Activated T-cell treated with anti-CD3 and anti-CD28 coated beads for 1 hour (primary cell): ENCODE measurements at regions not wholly inside any gene's neighbourhood (a gene's known extent, or its start where the extent isn't known, plus 50 kb on each side); places are given as distances from the start of the nearest gene placed in this dataset.

Source experiments
- DNase-seq: peaks from one replicate; pipeline ENCODE4 v3.0.0-alpha.2; 2020; ENCODE audit warnings: low read depth

DNA sequence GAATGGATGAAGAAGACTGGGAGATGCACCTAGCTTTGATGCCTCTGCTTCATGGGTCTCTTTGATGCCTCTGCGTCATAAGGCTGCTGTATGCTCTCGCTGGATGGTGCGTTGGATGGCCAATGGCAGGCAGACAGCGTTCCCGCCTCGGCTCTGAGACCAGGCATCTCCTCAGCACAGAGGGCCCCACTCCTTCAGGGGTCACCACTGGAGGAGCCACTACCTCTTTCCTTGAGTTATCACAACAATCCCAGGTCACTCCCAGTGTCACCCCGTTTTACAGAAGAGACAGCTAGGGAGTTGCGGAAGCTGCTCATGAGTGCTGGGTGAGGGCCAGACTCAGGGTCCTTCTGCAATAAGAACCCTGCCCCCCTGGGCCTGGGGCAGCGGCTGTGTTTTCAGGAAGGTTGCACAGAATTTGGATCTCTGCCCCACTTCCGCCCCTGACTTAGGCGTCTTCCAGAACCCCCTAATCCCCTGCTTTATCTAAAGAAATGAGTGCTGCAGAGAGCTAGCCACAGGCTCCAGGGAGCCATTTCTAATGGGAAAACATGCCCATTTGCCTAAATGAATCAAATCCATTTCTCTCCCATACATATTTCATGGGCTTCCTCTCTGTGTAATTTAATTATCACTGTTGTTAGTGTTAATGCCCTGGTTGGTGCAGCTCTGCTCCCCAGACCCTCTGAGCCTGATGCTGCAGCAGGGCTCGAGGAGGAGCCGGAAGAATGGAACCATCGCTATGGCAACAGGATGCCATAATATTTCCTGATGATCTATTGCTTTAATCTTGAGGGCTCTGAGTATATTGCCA lies 131.8 kb upstream of the HS6ST1 start:
- no peak for DNase-seq

DNA sequence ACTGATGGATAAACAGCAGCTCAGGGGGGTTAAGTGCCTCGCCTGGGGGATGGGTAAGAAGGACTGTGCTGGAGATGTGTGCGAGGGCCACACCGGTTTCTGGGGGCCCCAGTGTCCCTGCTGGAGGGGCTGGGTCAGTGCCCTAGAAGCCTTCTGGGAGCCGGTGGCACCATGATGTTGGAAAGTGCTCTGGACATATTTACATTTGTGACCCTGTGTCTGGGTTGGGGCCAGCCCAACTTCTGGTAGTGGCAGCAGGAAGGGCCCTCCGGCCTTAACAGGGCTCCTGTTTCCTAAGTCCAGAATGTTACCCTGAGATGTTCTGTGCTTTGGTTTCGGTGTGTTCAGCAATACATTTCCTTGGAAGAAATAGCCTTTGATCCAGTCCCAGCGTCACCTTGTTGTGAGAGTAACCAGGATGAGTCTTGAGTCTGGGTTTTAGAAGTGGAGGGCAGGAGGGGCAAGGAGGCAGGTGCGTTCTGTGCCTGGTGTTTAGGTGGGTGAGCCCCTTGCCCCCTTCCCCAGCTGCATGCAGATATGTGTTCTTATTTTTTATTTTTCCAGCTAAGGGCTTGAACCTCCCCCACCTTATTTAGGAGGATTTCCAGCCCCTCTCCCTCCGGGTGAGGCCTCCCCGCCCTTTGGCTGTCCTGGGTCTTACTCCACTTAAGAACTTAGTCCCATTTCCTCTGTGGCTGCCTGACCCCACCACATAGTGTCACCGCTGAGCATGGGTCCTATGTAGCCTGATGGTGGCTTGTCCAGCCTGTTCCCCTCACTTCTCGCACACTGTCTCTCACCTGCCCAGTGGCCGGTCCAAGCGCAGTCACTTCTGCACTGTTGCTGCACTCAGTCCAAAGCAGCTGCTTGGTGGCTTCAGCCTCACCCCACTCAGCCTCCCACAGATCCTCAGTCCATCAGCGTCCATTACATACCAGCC lies 132.7 kb upstream of the HS6ST1 start:
- no peak for DNase-seq

DNA sequence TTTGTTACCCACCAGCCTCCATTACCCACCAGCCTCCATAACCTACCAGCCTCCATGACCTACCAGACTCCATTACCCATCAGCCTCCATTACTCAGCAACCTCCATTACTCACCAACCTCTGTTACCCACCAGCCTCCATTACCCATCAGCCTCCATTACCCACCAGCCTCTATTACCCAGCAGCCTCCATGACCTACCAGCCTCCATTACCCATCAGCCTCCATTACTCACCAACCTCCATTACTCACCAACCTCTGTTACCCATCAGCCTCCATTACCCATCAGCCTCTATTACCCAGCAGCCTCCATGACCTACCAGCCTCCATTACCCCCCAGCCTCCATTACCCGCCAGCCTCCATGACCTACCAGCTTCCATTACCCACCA lies 133.3 kb upstream of the HS6ST1 start:
- no peak for DNase-seq

DNA sequence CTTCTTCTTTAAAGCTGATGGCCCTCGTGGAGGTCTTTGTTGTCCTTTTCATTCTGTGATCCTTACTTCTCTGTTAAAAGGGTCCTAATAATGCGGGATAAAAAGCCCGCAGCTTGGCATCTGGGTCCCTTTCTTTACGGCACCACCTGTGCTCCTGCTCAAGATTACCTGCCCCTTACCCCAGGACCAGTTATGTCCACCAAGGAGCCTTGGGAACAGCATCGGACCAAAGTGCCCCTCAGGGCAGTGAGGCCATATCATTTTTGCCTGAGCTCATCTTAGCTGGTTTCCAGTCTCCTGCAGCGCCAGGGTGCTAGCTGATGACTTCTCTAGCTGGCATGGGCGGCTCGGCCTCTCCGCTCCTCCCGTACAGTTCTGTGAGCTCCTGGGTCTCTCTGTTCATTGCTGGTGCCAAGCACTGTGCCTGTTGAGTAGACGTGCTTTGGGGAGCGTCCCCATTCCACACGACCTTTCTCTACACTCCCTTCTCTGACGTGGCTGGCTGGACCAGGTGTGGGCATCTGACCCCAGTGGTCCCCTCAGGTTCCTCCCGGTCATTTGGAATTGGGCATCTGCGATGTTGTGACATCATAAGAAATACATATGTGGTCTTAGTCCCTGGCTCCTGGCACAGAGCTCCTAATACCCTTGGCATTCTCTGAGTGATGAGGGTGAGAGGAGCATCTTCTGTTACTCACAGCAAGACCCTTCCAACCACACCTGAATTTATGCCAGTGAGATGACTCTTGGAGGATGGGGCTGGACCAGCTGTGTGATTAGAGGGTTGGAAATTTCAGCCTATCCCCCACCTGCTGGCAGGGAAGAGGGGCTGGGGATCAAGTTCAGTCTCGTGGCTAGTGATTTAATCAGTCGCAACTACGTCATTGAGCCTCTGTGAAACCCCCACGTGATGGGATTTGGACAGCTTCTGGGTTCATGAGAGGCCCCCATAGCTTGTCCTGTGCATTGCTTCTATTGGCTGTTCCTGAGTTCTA lies 134.2 kb upstream of the HS6ST1 start:
- no peak for DNase-seq

DNA sequence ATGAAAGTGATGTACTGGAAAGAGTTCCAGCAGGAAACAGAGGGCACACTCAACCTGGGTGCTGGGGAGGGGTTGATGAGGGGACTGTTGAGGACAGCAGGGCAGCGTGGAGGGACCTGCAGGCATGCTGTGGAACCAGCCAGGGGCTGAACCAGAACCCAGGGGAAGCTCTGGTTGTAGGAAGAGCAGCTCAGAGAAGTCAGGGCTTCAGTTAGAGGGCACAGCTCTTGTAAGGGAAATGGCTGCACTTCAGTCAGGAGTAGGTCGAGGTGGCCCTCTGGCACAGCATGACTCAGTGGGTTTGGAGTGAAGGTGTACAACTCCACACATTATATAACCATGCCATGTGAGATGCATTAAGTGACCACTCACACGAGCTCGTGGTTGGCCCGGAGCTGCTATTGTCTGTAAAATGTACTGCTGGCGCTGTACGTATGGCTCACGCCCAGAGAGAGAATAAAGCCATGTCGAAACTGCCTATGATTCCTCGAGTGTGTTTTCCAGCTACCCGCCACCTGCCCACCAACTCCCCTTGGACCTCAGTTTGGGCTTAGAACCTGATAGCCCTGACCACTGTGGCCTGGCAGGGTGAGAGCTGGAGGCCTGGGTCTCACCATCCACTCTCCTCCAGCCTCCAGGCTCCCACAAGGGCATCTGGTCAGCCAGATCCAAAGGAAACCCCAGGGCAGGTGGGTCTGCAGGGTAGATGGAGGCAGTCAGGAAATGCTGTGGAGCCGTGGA lies 136.5 kb upstream of the HS6ST1 start:
- no peak for DNase-seq

DNA sequence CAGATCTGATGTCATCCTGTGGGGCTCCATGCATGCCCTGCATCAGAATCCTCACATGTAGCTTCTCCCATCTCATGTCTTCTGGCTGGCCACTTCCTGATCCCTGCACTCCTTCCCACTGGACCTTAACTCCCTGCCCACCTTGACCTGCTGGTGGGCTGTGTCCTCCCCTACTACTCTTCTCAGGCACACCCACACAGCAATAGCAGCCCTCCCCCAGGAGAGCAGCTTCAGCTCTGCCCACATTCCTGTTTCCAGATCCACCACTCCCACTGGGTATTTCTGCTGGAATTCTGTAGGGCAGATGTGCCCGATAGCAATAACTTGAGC lies 137.0 kb upstream of the HS6ST1 start:
- no peak for DNase-seq

DNA sequence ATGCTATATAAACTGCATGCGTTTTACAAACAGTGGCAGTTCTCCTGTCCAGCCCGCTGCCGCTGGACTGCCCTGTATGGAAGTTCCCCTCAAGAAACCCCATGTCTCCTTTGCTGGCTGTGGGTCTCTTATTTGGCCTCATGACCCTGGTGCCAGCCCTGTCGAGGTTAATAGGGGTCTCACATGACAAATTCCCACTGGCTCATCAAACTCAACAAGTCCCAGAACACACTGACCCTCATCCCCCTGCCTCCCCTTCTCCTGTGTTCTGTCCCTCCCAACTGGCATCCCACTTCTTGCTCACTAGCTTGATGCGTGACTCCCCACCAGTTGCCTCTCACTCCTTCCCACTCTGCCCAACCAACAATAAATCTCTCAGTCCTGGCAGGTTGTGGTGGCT lies 137.6 kb upstream of the HS6ST1 start:
- no peak for DNase-seq

DNA sequence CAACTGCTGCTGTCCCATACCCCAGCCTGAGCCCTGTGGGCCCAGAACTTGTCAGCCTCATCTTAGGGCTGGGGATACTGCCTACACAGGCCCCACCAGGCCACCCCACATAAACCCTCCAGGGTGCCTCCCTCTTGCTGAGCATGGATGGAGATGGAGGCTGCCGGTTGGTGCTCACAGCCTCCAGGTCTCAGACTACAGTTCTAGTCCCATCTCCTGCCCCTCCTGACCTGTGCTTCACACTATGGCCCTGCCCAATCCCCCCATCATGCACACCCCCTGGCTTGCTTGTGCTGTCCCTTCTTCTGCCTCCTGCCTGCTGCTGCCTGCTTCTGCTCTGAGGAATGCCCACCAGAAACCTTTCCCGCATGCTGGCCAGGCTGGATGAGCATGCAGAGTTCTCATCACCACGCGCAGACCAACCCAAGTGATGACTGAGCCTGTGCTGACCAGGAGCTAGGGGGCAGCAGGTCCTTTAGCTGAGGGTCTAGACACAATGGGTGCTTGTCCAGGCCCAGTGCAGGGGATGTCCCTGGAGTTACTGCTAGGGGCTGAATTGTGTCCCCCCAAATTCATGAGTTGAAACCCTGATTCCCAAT lies 138.4 kb upstream of the HS6ST1 start:
- DNase-seq, result no peak

DNA sequence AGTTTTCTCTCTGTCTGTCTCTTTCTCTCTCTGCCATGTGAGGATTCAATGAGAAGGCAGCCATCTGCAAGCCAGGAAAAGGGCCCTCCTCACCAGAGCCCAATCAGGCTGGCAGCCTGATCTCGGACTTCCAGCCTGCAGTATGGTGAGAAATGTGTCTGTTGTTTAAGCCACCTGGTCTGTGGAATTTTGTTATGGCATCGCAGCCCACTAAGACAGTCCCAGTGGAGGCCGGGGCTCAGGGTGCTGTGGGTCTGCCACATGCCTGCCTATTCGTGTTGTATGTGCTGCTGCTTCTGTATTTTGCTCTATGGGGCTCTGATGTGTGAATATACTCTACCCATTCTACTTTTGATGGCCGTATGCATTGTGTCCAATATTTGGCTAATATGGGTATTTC lies 139.0 kb upstream of the HS6ST1 start:
- DNase-seq, result no peak

DNA sequence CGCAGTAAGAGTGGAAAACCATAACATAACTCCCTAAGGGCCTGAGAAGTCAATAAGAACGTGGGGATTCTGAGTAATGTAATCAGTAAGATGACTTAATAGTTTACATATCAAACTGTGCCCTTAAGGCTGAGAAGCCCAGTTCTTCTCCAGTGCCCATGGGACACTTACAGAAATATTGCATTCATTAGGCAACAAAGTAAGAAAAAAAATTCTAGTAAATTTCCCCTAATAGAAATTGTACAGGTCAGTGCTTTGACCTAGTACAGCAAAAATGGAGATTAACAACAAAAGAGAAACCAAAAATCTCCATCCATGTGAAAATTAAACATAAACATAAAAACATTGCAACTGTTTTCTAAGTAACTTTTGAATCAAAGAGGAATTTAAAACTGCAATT lies 139.8 kb upstream of the HS6ST1 start:
- DNase-seq, result no peak

DNA sequence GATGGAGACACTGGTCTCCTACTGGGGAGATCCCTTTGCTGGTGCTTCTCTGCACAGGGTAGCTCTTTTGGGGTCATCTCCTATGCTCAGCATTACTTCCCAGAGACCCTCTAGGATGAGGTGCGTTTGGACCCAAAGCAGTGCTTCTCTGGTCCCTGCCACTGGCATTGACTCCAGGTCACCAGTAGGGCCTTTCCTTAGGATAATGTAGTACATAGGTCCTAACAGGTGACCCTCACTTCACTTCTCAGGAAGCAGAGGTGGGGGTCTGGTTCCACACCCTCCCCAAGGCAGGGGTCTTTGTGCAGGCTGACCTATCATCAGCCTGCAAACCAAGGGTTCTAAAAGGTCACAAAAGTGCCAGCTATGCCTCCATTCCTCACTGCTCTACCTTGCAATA lies 145.8 kb upstream of the HS6ST1 start:
- no peak for DNase-seq

DNA sequence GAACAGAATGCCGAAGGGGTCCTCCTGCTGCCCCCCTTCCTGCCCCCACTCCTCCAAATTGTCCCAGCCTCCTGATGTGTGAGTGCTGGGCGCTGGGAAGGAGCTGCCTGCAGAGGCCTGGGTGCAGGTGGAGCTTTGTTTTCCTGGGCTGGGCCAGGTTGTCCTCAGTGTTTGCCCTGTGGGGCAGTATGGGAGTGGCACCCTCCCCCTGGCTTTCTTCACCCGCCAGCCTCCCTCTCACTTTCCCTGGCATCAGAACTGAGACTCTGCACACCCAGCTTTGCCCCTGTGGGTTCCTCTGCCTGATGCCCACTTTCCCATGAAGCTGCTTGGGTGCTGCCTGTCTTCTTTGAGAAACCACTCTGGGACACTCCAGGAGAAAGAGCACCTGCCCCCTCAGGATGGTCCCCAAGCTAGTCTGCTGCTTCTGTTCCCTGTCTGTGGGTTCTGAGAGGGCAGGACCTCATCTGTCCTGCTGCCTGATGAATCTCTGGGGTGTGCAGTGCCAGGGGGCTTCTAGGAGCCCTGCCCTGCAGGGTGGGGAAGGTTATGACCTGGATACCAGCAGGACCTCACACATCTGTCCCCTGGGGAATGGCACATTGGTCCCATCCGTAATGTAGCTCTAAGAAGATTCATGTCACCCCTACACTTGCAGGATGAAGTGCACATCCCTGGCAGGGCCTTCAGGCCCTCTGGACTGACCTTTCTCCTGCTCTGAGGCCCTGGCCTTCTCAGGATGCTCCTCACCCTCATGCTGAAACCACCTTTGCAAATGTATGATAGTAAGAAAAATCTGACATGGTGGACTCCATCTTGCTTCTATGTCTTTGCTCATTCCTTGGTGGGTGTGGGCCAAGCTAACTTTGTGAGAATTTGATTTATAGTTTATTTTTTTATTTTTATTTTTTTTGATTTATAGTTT lies 146.8 kb upstream of the HS6ST1 start:
- DNase-seq, result no peak

DNA sequence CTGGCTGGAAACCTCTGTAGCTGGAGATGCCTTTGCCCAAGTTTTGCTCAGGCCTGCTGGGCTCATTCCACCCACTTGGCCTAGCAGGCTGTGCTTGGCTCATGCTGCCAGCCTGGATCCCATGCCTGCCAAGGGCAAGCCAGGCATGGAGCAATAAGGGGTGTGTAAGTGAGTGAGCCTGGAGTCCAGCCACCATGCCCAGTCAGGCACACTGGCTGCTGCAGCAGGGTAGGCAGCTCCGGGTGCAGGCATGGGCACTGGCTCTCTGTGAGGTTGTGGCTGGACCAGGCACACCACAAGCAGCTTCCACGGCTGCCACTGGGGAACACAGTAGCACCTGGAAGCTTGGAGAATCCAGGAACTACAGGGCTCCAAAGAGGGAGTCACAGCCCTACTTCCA lies 147.7 kb upstream of the HS6ST1 start:
- no peak for DNase-seq

DNA sequence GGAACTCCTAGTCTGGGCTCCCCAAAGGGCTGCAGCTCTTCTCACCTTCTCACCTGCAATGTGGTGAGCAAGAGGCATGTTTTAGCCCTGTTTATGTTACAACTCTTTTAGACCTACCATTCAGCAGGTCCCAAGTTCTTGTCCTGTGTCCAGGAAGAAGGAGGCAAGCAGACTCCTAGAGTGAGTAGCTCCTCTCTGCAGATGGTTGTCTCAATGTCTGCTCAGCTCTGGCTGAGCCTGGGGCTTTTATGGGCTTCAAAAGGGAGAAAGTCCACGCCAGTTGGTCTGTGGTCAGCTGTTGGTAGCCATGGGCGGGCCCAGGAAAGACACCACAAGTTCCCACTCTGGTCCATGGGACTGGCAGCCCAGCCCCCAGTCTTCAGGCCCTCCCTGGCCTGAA lies 148.1 kb upstream of the HS6ST1 start:
- no peak for DNase-seq

DNA sequence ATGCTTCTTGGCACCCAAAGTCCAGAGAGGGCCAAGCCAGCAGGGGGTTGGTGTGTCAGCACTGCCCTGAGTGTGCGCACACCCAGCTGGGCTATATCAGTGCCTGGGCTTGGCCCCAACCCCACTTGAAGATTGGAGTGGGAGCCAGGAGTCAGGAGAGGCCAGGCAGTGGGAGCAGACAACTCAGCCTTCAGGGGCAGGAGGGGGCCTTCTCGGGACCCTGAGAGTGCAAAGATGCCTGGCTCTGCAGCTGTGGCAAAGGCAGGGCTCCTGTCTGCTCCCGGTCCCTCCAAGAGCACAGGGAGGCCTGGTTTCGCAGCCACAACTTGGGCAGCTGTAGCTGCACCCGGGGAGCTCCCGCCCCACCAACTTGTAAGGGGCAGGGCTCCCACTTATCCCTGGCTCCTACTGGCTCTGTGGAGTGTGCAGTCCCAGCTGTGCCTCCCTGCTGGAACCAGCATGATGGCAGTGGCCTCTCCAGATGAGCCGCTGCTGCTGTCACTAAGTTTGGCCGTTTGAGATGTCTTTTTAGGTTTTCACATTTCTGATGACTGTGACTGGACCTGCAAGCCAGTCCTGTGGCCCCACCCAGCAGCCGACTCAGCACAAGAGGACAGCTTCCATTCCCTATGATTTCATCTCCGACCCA lies 148.8 kb upstream of the HS6ST1 start:
- no peak for DNase-seq

DNA sequence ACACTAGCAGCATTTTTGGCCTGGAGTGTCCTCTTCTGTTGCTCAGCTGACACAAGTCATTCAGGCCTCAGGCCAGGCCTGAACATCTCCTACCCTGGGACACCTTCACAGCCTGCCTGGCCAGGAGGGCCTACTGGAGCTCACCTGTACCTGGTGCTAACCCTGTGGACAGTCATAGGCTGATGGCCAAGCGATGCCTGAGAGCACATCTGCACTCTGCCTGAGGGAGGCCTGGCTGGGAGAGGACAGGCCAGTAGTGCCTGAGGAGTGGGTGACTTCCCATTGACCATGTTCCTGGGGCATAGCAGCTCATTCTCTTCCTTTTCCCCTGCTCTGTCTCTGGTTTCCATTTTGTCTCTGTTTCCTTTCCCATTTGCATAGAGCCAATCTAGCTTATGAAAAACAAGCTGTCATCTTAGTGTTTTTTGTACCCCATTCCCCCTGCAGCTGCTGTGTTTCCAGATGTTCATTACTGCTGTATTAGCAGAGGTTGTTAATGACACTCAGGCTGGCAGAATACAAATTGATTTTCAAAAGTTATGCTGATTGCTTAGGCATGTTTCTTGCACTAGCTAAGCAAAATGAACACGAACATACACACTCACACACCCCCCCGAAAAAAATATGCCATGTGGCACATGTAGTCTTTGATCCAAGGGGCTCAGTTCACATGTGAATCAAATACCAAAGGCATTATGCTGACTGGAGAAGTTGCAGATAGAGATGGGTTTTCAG lies 149.7 kb upstream of the HS6ST1 start:
- DNase-seq, result no peak

DNA sequence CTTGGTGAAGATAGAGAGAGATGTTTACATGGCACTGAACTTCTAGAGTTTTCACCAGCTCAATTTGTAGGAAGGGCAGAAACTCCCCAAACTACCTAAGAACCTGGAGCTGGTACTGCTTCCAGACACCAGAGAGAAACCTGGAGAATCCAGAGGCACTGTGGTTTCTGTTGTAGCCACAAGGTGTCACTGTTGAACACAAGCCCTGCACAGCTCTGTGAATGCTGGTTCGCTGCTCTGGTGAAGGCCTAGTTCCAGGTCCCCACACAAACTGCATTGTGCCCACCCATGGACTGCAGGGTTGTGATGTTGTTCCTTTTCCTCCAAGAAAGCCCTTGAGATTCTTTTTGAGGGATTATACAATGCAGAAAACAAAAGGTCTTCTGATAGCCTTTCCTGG lies 150.5 kb upstream of the HS6ST1 start:
- no peak for DNase-seq

DNA sequence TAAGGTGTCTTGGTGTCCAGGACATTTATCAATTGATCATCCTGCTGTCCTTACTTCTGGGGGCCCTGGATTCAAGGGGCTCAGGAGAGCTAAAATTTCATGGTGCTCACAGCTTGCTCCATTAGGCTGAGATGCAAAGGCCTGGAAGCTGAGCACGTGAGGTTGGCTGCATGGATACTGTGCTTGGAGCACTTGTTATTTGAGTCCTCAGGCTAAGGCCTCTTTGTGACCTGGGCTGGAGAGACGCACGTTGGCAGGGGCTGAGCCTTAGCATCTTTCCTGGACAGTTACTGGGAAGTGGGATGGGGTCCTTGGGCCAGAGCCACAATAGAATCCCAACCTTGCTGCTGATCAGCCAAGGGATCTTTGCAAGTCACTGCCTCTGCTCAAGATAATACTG lies 151.2 kb upstream of the HS6ST1 start:
- DNase-seq, result no peak

DNA sequence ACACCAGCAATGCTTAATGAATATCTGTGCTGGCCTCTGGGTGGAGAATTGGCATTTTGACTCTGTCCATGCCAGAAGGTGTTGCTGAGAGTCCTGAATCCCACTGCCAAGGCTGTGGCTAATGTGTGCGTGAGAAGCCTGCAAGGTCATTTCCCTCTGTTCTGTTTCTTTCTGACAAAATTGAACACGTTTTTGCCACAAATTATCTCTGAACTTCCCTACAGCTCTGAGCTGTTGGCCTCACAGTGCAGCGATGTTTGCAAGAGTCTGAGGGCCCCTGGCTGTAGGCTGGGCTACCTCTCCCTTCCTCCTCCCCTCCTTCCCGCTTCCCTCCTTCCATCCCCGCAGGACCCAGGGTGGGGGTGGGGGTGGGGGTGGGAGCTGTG lies 154.1 kb upstream of the HS6ST1 start:
- no peak for DNase-seq
